K562 (cell line): ENCODE measurements at regions not wholly inside any gene's neighbourhood (a gene's known extent, or its start where the extent isn't known, plus 50 kb on each side); places are given as distances from the start of the nearest gene placed in this dataset.

Experiments
- ATF7 ChIP-seq: fragments of 450-650 bp; IDR thresholded peaks from 2 replicates; pipeline ENCODE4 v1.7.1; 2014; ENCODE audit warnings: mild to moderate bottlenecking, moderate library complexity
- CXXC5 ChIP-seq: fragments of 250-450 bp; sonication (Bioruptor Pico); IDR thresholded peaks from 2 replicates; pipeline ENCODE4 v1.8.0; 2022; ENCODE audit warnings: inconsistent platforms, mild to moderate bottlenecking, moderate library complexity
- DACH1 ChIP-seq: fragments of 450-650 bp; IDR thresholded peaks from 2 replicates; pipeline ENCODE4 v1.6.1; 2018; ENCODE audit not compliant: partially characterized antibody
- HEY1 ChIP-seq: fragments of 250-450 bp; sonication (Bioruptor Pico); IDR thresholded peaks from 2 replicates; pipeline ENCODE4 v1.5.0; 2020; ENCODE audit warnings: mild to moderate bottlenecking, moderate library complexity, borderline replicate concordance
- JUND ChIP-seq, 2 experiments: IDR thresholded peaks; 2 replicates in 1 of 2; 3 replicates in 1 of 2; pipeline ENCODE4 v1.6.1; 2011; ENCODE audit warnings: borderline replicate concordance in 2 of 2, low read depth in 2 of 2, low read length in 2 of 2, improper control_type of control experiment in 1 of 2, missing biosample characterization in 1 of 2, missing genetic modification characterization in 1 of 2, missing genetic modification reagents in 1 of 2
- MXD1 ChIP-seq: fragments of 250-450 bp; sonication (Bioruptor Pico); IDR thresholded peaks from 2 replicates; pipeline ENCODE4 v1.8.0; 2021; ENCODE audit warnings: borderline replicate concordance, mild to moderate bottlenecking, moderate library complexity; ENCODE audit not compliant: poor library complexity, severe bottlenecking
- MXI1 ChIP-seq: IDR thresholded peaks from 2 replicates; pipeline ENCODE4 v1.6.1; 2011; ENCODE audit warnings: low read depth, mild to moderate bottlenecking, improper control_type of control experiment, low read length
- POLR2AphosphoS2 ChIP-seq: IDR thresholded peaks from 2 replicates; pipeline ENCODE4 v1.6.1; 2012; ENCODE audit warnings: low read length, improper control_type of control experiment
- RBFOX2 ChIP-seq: fragments of 200-400 bp; formaldehyde crosslinking; IDR thresholded peaks from 2 replicates; pipeline ENCODE4 v1.6.1; 2017; ENCODE audit warnings: low read depth, mild to moderate bottlenecking, low read length, moderate library complexity
- SRSF1 ChIP-seq: fragments of 200-400 bp; formaldehyde crosslinking; IDR thresholded peaks from 2 replicates; pipeline ENCODE4 v1.6.1; 2017; ENCODE audit warnings: mild to moderate bottlenecking, low read depth, low read length, moderate library complexity
- TAL1 ChIP-seq: fragments of 450-650 bp; IDR thresholded peaks from 2 replicates; pipeline ENCODE4 v1.6.1; 2016; ENCODE audit warnings: mild to moderate bottlenecking
- THAP12 ChIP-seq: fragments of 250-450 bp; sonication (Bioruptor Pico); IDR thresholded peaks from 2 replicates; pipeline ENCODE4 v1.9.0; 2021; ENCODE audit warnings: mild to moderate bottlenecking, inconsistent platforms
- TRIM25 ChIP-seq: fragments of 450-650 bp; IDR thresholded peaks from 2 replicates; pipeline ENCODE4 v1.7.0; 2016; ENCODE audit warnings: borderline replicate concordance
- U2AF1 ChIP-seq: fragments of 200-400 bp; formaldehyde crosslinking; optimal IDR thresholded peaks from 2 replicates; pipeline ENCODE3; 2017; ENCODE audit warnings: mild to moderate bottlenecking, low read depth, low read length, moderate library complexity
- ZNF143 ChIP-seq: sonication (generic); formaldehyde crosslinking; IDR thresholded peaks from 2 replicates; pipeline ENCODE4 v1.9.0; 2022; ENCODE audit warnings: mild to moderate bottlenecking, missing genetic modification reagents
- ZNF699 ChIP-seq: fragments of 250-450 bp; sonication (Bioruptor Pico); IDR thresholded peaks from 2 replicates; pipeline ENCODE4 v1.8.0; 2021; ENCODE audit warnings: mild to moderate bottlenecking, moderate library complexity; ENCODE audit not compliant: insufficient replicate concordance
- ZNF717 ChIP-seq: fragments of 250-450 bp; sonication (Bioruptor Pico); IDR thresholded peaks from 2 replicates; pipeline ENCODE4 v1.5.0; 2021
- ZNF764 ChIP-seq: fragments of 250-450 bp; sonication (Bioruptor Pico); IDR thresholded peaks from 2 replicates; pipeline ENCODE4 v1.4.0; 2020; ENCODE audit warnings: low read depth, mild to moderate bottlenecking, moderate library complexity
- ZZZ3 ChIP-seq: fragments of 450-650 bp; IDR thresholded peaks from 2 replicates; pipeline ENCODE4 v1.6.1; 2016; ENCODE audit warnings: antibody characterized with exemption, mild to moderate bottlenecking, moderate library complexity
- TF ChIP-seq, protein P1 (sequence below): fragments of 250-450 bp; sonication (Bioruptor Pico); IDR thresholded peaks from 2 replicates; pipeline ENCODE4 v1.4.0; 2020; ENCODE audit warnings: mild to moderate bottlenecking, moderate library complexity

DNA sequence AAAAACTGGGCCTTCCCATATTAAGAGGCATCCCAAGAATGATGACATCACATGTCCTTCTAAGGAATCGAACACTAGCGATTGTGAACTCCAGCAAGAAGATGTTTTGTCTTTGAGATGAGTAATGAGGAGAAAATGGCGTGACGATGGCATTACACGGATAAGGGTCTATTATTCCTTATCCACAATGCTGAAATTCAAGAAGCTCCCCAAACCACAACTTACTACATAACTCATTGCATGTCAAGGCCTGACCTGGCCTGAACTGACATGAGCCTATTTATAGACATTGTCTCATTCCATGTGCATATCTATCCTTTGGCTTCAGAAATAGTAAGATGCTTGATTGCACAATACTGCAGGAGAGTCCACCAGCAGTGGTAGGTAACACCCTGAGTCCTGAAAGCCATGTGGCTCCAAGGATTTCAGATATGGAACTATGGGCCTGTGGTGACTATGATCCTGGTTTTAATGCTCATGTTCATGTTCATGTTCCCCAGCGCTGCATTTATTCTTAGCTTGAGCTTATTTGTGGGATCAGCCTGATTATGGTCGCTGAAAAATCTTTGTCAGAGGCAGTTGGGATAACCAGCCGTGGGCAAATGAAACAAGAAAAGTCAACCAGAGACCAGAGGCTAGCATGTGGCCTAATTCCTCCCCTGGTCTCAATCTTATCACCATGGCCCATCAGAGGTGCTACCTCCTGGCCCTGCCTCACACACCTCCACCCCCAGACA, 183.2 kb upstream of the JARID2 start (continued):
- no peak for TF ChIP-seq THAP12 (CRISPR knock-in tag)
- no peak for TF ChIP-seq ZNF699 (CRISPR knock-in tag)
- TF ChIP-seq ZNF764 (CRISPR knock-in tag), result no peak
- no peak for TF ChIP-seq HEY1 (CRISPR knock-in tag)
- no peak for TF ChIP-seq ZNF143
- peak; percentile 81 for TF ChIP-seq TAL1
- TF ChIP-seq, protein P1, sequence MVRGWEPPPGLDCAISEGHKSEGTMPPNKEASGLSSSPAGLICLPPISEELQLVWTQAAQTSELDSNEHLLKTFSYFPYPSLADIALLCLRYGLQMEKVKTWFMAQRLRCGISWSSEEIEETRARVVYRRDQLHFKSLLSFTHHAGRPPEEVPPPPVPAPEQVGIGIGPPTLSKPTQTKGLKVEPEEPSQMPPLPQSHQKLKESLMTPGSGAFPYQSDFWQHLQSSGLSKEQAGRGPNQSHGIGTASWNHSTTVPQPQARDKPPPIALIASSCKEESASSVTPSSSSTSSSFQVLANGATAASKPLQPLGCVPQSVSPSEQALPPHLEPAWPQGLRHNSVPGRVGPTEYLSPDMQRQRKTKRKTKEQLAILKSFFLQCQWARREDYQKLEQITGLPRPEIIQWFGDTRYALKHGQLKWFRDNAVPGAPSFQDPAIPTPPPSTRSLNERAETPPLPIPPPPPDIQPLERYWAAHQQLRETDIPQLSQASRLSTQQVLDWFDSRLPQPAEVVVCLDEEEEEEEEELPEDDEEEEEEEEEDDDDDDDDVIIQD, result no peak
- peak; percentile 93 for TF ChIP-seq JUND (IDR thresholded peaks at IDR 0.05; ENCODE audit: borderline replicate concordance, low read depth, low read length)
- TF ChIP-seq JUND (tag; IDR thresholded peaks at IDR 0.05; ENCODE audit: borderline replicate concordance, low read depth, low read length), result peak; percentile 96
- TF ChIP-seq MXD1, result no peak
- peak; percentile 86 for TF ChIP-seq DACH1
- peak; percentile 47; the same call in 1 of the 2 replicates for TF ChIP-seq MXI1
- peak; percentile 97 for TF ChIP-seq ATF7
- TF ChIP-seq ZZZ3, result no peak
- no peak for TF ChIP-seq ZNF717 (CRISPR knock-in tag)
- no peak for TF ChIP-seq TRIM25
- no peak for TF ChIP-seq U2AF1
- no peak for TF ChIP-seq POLR2AphosphoS2
- peak; percentile 70 for TF ChIP-seq CXXC5 (CRISPR knock-in tag)
- TF ChIP-seq RBFOX2, result no peak
- no peak for TF ChIP-seq SRSF1
